Vagina (tissue), 2 donors: ENCODE measurements at regions not wholly inside any gene's neighbourhood (a gene's known extent, or its start where the extent isn't known, plus 50 kb on each side); places are given as distances from the start of the nearest gene placed in this dataset.

Experiments
- DNase-seq, 2 donors: peaks; one replicate each; pipeline ENCODE4 v3.0.0-alpha.2; 2017; ENCODE audit errors: extremely low spot score in 2 of 2
- H3K27ac ChIP-seq: fragments of 200-600 bp; sonication (generic); one replicate; pipeline ENCODE4 v1.5.1; 2019
- H3K27me3 ChIP-seq: fragments of 200-600 bp; sonication (generic); one replicate; pipeline ENCODE4 v1.5.1; 2019
- H3K36me3 ChIP-seq, 2 donors: fragments of 200-600 bp; sonication (generic); one replicate each; pipeline ENCODE4 v1.5.1; 2017 to 2019
- H3K4me1 ChIP-seq: fragments of 200-600 bp; sonication (generic); one replicate; pipeline ENCODE4 v1.5.1; 2019
- H3K4me3 ChIP-seq, 2 donors: fragments of 200-600 bp; sonication (generic); 1 replicate in 1 of 2; 2 replicates in 1 of 2; pipeline ENCODE4 v1.5.1; 2016 to 2019
- H3K9me3 ChIP-seq: fragments of 200-600 bp; sonication (generic); one replicate; pipeline ENCODE4 v1.5.1; 2019
- POLR2A ChIP-seq, 2 donors: fragments of 450-650 bp; IDR thresholded peaks; one replicate each; pipeline ENCODE4 v1.6.1; 2017; ENCODE audit warnings: antibody characterized with exemption in 2 of 2, mild to moderate bottlenecking in 2 of 2, moderate library complexity in 2 of 2
- POLR2AphosphoS5 ChIP-seq, 2 donors: sonication (generic); formaldehyde crosslinking; IDR thresholded peaks; one replicate each; pipeline ENCODE4 v1.9.0; 2017; ENCODE audit warnings: antibody characterized with exemption in 2 of 2, mild to moderate bottlenecking in 2 of 2, low read depth in 1 of 2; ENCODE audit not compliant: insufficient read depth in 1 of 2
- intact Hi-C: fragments of 100-400 bp; cut with DNase I; formaldehyde crosslinking; loops from one replicate; pipeline ENCODE4 v1.15.1; 2023
- TF ChIP-seq, protein P1 (sequence below), 3 experiments: fragments of 450-650 bp in 2 of 3; fragments of 200-600 bp in 1 of 3; sonication (generic) in 1 of 3; IDR thresholded peaks; one replicate each; pipeline ENCODE4 v1.5.1; 2017 to 2019; ENCODE audit warnings: antibody characterized with exemption in 3 of 3, mild to moderate bottlenecking in 2 of 3, moderate library complexity in 2 of 3

DNA sequence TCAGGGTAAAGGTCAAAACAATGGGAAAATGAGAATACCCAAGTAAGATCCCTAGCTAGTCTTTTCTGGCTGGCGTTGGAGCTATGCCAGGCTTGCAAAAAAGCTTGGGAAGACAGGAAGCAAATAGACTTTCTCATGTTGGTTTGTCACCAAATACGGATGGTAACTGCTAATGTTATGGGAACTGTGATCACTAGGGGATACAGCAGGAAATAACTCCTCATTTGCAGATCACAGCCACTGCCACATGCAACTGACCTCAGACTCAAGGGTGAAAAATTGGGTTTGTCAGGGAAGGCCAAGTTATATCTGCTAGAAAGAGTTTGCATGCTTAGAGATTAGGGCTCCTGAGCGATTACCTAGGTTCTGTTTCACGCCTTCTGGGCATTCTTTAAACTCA is 162.9 kb downstream of the NHLRC3 start:
- DNase-seq, result no peak
- no peaks in the 10 kb centered on the region for H3K27me3 ChIP-seq
- H3K4me3 ChIP-seq, result no peak overlapping the region
- no peaks in the 10 kb centered on the region for H3K36me3 ChIP-seq
- H3K27ac ChIP-seq, result no peak overlapping the region
- intact Hi-C loops, result no loop called here
- H3K4me1 ChIP-seq, result peaks cover 4% of the 10 kb centered on the region
- H3K9me3 ChIP-seq, result no peaks in the 10 kb centered on the region
- TF ChIP-seq POLR2AphosphoS5 (IDR thresholded peaks at IDR 0.05; ENCODE audit: insufficient read depth in 1 of 2, low read depth in 1 of 2) (no peak), POLR2A (IDR thresholded peaks at IDR 0.05) (no peak)
- TF ChIP-seq, protein P1, sequence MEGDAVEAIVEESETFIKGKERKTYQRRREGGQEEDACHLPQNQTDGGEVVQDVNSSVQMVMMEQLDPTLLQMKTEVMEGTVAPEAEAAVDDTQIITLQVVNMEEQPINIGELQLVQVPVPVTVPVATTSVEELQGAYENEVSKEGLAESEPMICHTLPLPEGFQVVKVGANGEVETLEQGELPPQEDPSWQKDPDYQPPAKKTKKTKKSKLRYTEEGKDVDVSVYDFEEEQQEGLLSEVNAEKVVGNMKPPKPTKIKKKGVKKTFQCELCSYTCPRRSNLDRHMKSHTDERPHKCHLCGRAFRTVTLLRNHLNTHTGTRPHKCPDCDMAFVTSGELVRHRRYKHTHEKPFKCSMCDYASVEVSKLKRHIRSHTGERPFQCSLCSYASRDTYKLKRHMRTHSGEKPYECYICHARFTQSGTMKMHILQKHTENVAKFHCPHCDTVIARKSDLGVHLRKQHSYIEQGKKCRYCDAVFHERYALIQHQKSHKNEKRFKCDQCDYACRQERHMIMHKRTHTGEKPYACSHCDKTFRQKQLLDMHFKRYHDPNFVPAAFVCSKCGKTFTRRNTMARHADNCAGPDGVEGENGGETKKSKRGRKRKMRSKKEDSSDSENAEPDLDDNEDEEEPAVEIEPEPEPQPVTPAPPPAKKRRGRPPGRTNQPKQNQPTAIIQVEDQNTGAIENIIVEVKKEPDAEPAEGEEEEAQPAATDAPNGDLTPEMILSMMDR (IDR thresholded peaks at IDR 0.05), result no peak

DNA sequence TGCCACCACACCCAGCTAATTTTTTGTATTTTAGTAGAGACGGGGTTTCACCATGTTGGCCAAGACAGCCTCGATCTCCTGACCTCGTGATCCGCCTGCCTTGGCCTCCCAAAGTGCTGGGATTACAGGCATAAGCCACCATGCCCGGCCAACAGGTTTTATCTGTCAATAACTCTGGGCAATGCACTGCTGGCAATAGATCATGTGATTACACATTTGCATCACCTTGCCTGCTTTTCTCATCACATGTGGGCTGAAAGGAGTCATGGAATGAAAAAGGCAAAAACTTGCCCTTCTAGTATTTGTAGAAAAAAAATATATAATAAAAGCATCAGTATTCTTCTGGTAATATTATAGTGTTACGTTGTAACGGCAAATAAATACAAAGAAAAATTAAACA is 164.5 kb downstream of the NHLRC3 start:
- intact Hi-C loops, result no loop called here
- H3K27me3 ChIP-seq, result no peaks in the 10 kb centered on the region
- H3K27ac ChIP-seq, result no peak overlapping the region
- H3K4me1 ChIP-seq, result no peaks in the 10 kb centered on the region
- no peak for DNase-seq
- H3K9me3 ChIP-seq, result no peaks in the 10 kb centered on the region
- no peaks in the 10 kb centered on the region for H3K36me3 ChIP-seq
- TF ChIP-seq, protein P1 (IDR thresholded peaks at IDR 0.05), result no peak
- TF ChIP-seq POLR2AphosphoS5 (IDR thresholded peaks at IDR 0.05; ENCODE audit: insufficient read depth in 1 of 2, low read depth in 1 of 2) (no peak), POLR2A (IDR thresholded peaks at IDR 0.05) (no peak)
- H3K4me3 ChIP-seq, result no peak overlapping the region

DNA sequence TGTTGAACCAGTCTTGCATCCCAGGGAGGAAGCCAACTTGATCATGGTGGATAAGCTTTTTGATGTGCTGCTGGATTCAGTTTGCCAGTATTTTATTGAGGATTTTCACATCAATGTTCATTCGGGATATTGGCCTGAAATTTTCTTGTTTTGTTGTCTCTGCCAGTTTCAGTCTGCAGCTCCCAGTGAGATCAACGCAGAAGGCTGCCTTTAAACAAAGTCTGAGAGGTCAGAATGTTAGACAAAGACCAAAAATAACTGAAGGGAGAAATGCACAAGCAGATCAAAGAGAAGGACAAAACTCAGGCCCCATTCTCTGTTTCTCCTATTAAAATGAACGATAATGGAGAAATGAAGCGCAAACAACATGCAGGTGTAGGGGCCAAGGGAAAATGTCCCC is 170.4 kb downstream of the NHLRC3 start:
- Histone ChIP-seq H3K4me3 (no peak overlapping the region), H3K4me1 (no peaks in the 10 kb centered on the region), H3K27ac (no peak overlapping the region), H3K9me3 (no peaks in the 10 kb centered on the region), H3K27me3 (no peaks in the 10 kb centered on the region), H3K36me3 (no peaks in the 10 kb centered on the region)
- TF ChIP-seq POLR2A (IDR thresholded peaks at IDR 0.05), result no peak
- intact Hi-C loops, result no loop called here
- DNase-seq, result no peak

DNA sequence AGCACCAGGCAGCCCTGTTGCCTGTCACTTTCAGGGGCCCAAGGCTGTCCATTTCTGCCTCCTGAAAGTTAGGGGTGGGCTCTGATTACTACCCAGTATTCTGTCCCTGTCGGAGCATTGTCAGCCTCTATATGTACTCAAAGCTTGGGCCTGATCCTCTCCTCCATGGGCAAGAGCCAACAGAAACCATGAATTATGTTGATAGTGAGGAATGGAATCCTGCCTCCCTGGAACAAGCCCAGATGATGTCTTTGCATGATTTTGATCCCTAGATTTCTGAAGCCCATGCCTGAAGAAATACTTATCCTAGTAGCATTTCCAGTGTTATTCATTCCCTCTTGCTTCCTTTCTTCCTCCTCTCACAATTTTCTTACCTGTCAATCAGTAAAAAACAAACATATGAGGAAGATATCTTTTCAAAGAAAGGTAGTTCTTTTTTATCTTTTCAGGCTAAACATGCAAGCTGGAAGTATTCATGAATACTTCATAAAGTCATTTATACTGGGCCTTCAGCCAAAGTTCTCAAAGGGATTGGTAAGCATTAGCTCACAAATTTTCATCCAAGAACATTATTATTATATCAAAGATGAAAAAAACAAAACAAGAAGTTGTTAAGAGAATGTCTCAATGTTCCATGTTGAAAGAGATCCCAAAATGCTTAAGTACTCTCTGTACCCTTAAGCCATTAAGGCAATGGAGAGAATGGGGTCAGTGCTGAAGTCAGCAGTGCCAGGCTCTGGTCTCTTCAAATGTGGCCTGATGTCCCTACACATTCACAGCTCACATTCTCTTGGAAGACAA is 171.7 kb downstream of the NHLRC3 start:
- Histone ChIP-seq H3K4me3 (no peak overlapping the region), H3K9me3 (no peaks in the 10 kb centered on the region), H3K27ac (no peak overlapping the region), H3K4me1 (no peaks in the 10 kb centered on the region), H3K27me3 (no peaks in the 10 kb centered on the region), H3K36me3 (no peaks in the 10 kb centered on the region)
- TF ChIP-seq POLR2A (IDR thresholded peaks at IDR 0.05), result no peak
- TF ChIP-seq POLR2AphosphoS5 (IDR thresholded peaks at IDR 0.05; ENCODE audit: insufficient read depth in 1 of 2, low read depth in 1 of 2), result peak in 1 of 2 donors; percentile 33
- no peak for DNase-seq
- intact Hi-C loops, result no loop called here

DNA sequence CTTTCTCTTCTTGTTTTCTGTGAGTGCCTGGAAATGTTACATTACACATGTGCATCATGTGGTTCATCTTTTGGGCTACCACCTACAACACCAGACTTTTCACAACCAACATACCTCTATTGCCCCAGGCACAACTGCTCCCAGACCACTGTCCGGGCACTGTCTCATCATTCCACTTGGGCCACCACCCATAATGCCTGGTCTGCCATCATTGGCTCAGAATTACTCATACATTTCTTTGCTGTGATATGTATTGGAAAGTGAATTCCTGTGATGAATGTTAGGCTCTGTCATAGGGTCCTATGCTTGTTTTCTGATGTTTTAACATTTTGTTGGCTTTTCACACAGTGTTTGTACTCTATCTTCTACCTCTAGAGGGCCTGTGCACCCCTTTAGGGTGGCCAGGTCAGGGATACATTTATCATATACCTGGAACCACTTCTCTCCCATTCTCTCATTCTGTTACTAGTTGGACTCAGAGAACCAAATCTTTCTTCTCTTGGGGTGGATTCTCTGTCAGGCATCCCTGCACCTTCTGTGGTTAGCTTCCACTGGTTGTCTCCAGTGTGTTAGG is 172.8 kb downstream of the NHLRC3 start:
- H3K4me1 ChIP-seq, result no peaks in the 10 kb centered on the region
- no peak overlapping the region for H3K4me3 ChIP-seq
- H3K27ac ChIP-seq, result no peak overlapping the region
- H3K27me3 ChIP-seq, result no peaks in the 10 kb centered on the region
- TF ChIP-seq POLR2A (IDR thresholded peaks at IDR 0.05), result no peak
- TF ChIP-seq, protein P1 (IDR thresholded peaks at IDR 0.05), result no peak
- intact Hi-C loops, result no loop called here
- no peak for DNase-seq
- no peaks in the 10 kb centered on the region for H3K9me3 ChIP-seq
- no peaks in the 10 kb centered on the region for H3K36me3 ChIP-seq

DNA sequence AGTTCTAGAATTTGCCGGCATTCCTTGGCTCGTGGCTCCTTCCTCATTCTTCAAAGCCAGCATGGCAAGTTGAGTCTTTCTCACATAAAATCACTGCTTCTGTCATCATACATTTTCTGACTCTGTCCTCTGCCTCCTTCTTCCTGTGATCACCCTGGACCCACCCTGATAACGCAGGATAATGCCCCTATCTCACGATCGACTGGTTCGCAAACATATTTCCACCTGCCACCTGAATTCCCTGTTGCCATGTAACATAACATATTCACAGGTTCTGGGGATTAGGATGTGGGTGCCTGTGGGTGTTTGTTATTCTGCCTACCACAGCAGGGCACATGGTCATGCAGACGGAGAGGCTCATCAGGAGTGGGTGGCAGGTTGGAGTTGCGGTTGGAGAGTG is 177.7 kb downstream of the NHLRC3 start:
- Histone ChIP-seq H3K4me1 (no peaks in the 10 kb centered on the region), H3K27me3 (no peaks in the 10 kb centered on the region), H3K4me3 (no peak overlapping the region), H3K36me3 (no peaks in the 10 kb centered on the region), H3K9me3 (no peaks in the 10 kb centered on the region), H3K27ac (no peak overlapping the region)
- intact Hi-C loops, result no loop called here
- DNase-seq, result no peak
- no peak for TF ChIP-seq POLR2AphosphoS5 (IDR thresholded peaks at IDR 0.05; ENCODE audit: insufficient read depth in 1 of 2, low read depth in 1 of 2)
- no peak for TF ChIP-seq POLR2A (IDR thresholded peaks at IDR 0.05)
- TF ChIP-seq, protein P1 (IDR thresholded peaks at IDR 0.05), result no peak
